Body of pancreas (tissue), 4 donors: ENCODE measurements at regions not wholly inside any gene's neighbourhood (a gene's known extent, or its start where the extent isn't known, plus 50 kb on each side); places are given as distances from the start of the nearest gene placed in this dataset.

Experiments used
- POLR2A ChIP-seq, 3 donors: fragments of 450-650 bp; IDR thresholded peaks; one replicate each; pipeline ENCODE4 v1.6.1; 2016; ENCODE audit warnings: antibody characterized with exemption in 3 of 3, mild to moderate bottlenecking in 2 of 3
- TF ChIP-seq, protein P1 (sequence below), 7 experiments: fragments of 450-650 bp in 4 of 7; fragments of 200-600 bp in 3 of 7; sonication (generic) in 3 of 7; IDR thresholded peaks; one replicate each; pipeline ENCODE4 v1.5.1; 2016 to 2019; ENCODE audit warnings: antibody characterized with exemption in 7 of 7

DNA sequence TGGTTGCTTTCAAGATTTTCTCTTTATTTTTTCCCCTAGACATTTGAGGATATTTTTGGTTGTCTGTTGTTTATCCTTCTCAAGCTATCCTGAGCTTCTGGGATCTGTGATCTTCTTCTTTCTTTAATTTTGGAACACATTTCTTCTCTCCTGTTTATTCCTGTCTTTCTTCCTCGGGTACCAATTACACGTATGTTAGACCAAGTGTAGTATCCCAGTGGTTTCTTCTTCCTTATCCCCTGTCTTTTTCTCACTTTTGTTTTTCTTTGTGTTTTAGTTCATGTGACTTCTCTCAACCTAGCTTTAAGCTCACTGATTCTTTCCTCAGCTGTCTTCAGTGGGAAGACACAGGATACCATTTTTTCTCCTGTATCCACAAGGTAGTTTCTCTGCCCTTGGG, 120.0 kb downstream of the GALR1 start:
- TF ChIP-seq, protein P1, sequence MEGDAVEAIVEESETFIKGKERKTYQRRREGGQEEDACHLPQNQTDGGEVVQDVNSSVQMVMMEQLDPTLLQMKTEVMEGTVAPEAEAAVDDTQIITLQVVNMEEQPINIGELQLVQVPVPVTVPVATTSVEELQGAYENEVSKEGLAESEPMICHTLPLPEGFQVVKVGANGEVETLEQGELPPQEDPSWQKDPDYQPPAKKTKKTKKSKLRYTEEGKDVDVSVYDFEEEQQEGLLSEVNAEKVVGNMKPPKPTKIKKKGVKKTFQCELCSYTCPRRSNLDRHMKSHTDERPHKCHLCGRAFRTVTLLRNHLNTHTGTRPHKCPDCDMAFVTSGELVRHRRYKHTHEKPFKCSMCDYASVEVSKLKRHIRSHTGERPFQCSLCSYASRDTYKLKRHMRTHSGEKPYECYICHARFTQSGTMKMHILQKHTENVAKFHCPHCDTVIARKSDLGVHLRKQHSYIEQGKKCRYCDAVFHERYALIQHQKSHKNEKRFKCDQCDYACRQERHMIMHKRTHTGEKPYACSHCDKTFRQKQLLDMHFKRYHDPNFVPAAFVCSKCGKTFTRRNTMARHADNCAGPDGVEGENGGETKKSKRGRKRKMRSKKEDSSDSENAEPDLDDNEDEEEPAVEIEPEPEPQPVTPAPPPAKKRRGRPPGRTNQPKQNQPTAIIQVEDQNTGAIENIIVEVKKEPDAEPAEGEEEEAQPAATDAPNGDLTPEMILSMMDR (IDR thresholded peaks at IDR 0.05), result no peak
- no peak for TF ChIP-seq POLR2A (IDR thresholded peaks at IDR 0.05)
